ENCODE measurements at regions not wholly inside any gene's neighbourhood (a gene's known extent, or its start where the extent isn't known, plus 50 kb on each side); places are given as distances from the start of the nearest gene placed in this dataset.

GRCh38 chr3:18132991-18133390 is 292.1 kb downstream of the SATB1 start:
- no peak for TF ChIP-seq EP300 (IDR thresholded peaks at IDR 0.05; ENCODE audit: low read depth)
- TF ChIP-seq CTCF (IDR thresholded peaks at IDR 0.05) = no peak
- TF ChIP-seq POLR2AphosphoS5 (IDR thresholded peaks at IDR 0.05) = no peak
